ENCODE measurements at regions not wholly inside any gene's neighbourhood (a gene's known extent, or its start where the extent isn't known, plus 50 kb on each side); places are given as distances from the start of the nearest gene placed in this dataset.

DNA sequence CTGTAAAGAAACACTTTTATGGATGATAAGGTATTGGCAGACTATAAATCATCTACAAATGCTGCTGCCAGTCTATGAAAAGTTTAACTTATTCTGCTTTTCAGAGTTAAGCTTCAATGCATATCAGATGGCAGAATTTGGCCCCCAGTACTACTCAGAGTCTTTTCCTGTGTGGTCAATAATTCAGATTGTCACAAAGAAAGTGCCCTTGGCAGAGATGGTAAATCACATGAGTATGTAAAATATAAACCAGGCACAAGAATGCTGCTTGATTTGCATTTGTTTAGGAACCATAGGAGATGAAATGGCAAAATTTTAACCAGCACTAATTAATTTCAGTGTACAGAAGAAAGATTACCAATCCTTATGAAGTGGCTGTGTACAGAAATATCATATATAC, 818.3 kb upstream of the POT1 start:
- H3K4me3 ChIP-seq: no peak overlapping the region
- no peaks in the 10 kb centered on the region for H3K36me3 ChIP-seq
- no peak for TF ChIP-seq POLR2AphosphoS5 (IDR thresholded peaks at IDR 0.05)
- TF ChIP-seq POLR2A (IDR thresholded peaks at IDR 0.05): no peak
- TF ChIP-seq CTCF (IDR thresholded peaks at IDR 0.05 in 8 of 11, conservative IDR thresholded peaks at IDR 0.05 in 3 of 11): no peak
- H3K27me3 ChIP-seq (replicated peaks in 1 of 7): no peaks in the 10 kb centered on the region
- DNase-seq: no peak
- H3K9me3 ChIP-seq: peaks cover 0 to 12% (median 3%) of the 10 kb centered on the region in 8 donors
- no peak overlapping the region for H3K27ac ChIP-seq
- intact Hi-C loops (cut with DNase I; ENCODE audit: low total_unique reads): no loop called here
- H3K4me1 ChIP-seq: no peaks in the 10 kb centered on the region

GRCh38 chr7:125746510-125746909, 816.9 kb upstream of the POT1 start:
- Histone ChIP-seq H3K36me3 (no peaks in the 10 kb centered on the region), H3K4me3 (no peak overlapping the region), H3K9me3 (peaks cover 0 to 12% (median 3%) of the 10 kb centered on the region in 8 donors), H3K4me1 (no peaks in the 10 kb centered on the region), H3K27me3 (replicated peaks in 1 of 7) (no peaks in the 10 kb centered on the region), H3K27ac (no peak overlapping the region)
- TF ChIP-seq POLR2AphosphoS5 (IDR thresholded peaks at IDR 0.05) (no peak), POLR2A (IDR thresholded peaks at IDR 0.05) (no peak), CTCF (IDR thresholded peaks at IDR 0.05 in 8 of 11, conservative IDR thresholded peaks at IDR 0.05 in 3 of 11) (no peak)
- intact Hi-C loops (cut with DNase I; ENCODE audit: low total_unique reads): no loop called here
- 71 to 86% (median 76%) methylated on average over 2 of the region's 2 CpGs for WGBS, 5 donors
- no peak for DNase-seq

DNA sequence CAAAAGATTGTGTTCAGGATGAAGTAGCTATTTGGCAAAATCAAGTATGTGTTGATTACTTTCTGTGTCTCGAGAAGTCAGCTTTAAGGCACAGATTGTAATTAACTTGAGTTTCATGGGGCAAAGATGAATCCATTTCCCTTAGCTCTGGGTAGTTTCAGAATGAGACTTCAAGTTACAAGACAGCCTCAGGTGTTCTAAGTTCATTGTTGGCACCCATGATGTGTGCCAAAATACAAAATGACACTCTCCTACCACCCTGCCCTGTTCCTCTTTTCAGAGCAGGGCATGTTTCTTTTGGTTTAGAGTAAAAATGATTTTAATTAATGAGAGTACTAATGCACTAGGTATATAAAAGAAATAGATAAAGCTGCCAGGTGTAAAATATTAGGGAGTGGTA, 797.6 kb upstream of the POT1 start:
- TF ChIP-seq POLR2AphosphoS5 (IDR thresholded peaks at IDR 0.05): no peak
- no peak for TF ChIP-seq POLR2A (IDR thresholded peaks at IDR 0.05)
- TF ChIP-seq CTCF (IDR thresholded peaks at IDR 0.05 in 8 of 11, conservative IDR thresholded peaks at IDR 0.05 in 3 of 11): no peak
- Histone ChIP-seq H3K36me3 (no peaks in the 10 kb centered on the region), H3K9me3 (peaks cover 0 to 5% (median 0%) of the 10 kb centered on the region in 8 donors), H3K4me1 (no peaks in the 10 kb centered on the region), H3K27me3 (replicated peaks in 1 of 7) (no peaks in the 10 kb centered on the region), H3K4me3 (no peak overlapping the region), H3K27ac (no peak overlapping the region)
- intact Hi-C loops (cut with DNase I; ENCODE audit: low total_unique reads): no loop called here
- 63 to 85% (median 81%) methylated on average over 1 of the region's 1 CpG for WGBS, 5 donors
- DNase-seq: no peak

- Histone ChIP-seq H3K36me3 (no peaks in the 10 kb centered on the region), H3K27me3 (replicated peaks in 1 of 7) (no peaks in the 10 kb centered on the region), H3K27ac (no peak overlapping the region), H3K4me1 (no peaks in the 10 kb centered on the region), H3K4me3 (no peak overlapping the region), H3K9me3 (peaks cover 0 to 7% (median 0%) of the 10 kb centered on the region in 8 donors)
- DNase-seq: no peak
- WGBS, 5 donors: 70 to 87% (median 78%) methylated on average over 1 of the region's 1 CpG
- intact Hi-C loops (cut with DNase I; ENCODE audit: low total_unique reads): no loop called here
- TF ChIP-seq POLR2A (IDR thresholded peaks at IDR 0.05): no peak
- no peak for TF ChIP-seq POLR2AphosphoS5 (IDR thresholded peaks at IDR 0.05)
- TF ChIP-seq CTCF (IDR thresholded peaks at IDR 0.05 in 8 of 11, conservative IDR thresholded peaks at IDR 0.05 in 3 of 11): no peak
Observed at GRCh38 chr7:125695626-125696025, 766.0 kb upstream of the POT1 start.

Data from spleen (tissue), 11 donors.